ENCODE measurements at regions not wholly inside any gene's neighbourhood (a gene's known extent, or its start where the extent isn't known, plus 50 kb on each side); places are given as distances from the start of the nearest gene placed in this dataset.

GRCh38 chr16:9598731-9599083 is 507.3 kb downstream of the HAPSTR1 start:
- Histone ChIP-seq H3K9me2 (ENCODE audit: insufficient read depth) (peaks cover 7% of the 10 kb centered on the region), H3K27ac (ENCODE audit: low read depth) (no peak overlapping the region), H3K4me1 (ENCODE audit: insufficient read depth) (no peaks in the 10 kb centered on the region), H3K36me3 (ENCODE audit: insufficient read depth) (no peaks in the 10 kb centered on the region), H2AFZ (no peak overlapping the region), H3K4me3 (no peak overlapping the region), H3K27me3 (ENCODE audit: insufficient read depth) (no peaks in the 10 kb centered on the region), H4K20me1 (replicated peaks; ENCODE audit: insufficient read depth) (no peaks in the 10 kb centered on the region), H3K4me2 (no peak overlapping the region), H3K79me2 (replicated peaks; ENCODE audit: insufficient read depth) (no peaks in the 10 kb centered on the region), H3F3A (replicated peaks; ENCODE audit: low read depth) (no peaks in the 10 kb centered on the region)
- no peaks in the 10 kb centered on the region; the same call in 2 of the 3 replicates for H3K9me3 Mint-ChIP-seq
- DNase-seq (ENCODE audit: low spot score), result no peak
- TF ChIP-seq POLR2AphosphoS5 (IDR thresholded peaks at IDR 0.05; ENCODE audit: low read depth) (no peak), EZH2phosphoT487 (IDR thresholded peaks at IDR 0.05; ENCODE audit: unreplicated experiment) (no peak)
- no peaks in the 10 kb centered on the region for H3K36me3 Mint-ChIP-seq (ENCODE audit: low read depth)
- no peak for ATAC-seq
- no peak overlapping the region for H3K27ac Mint-ChIP-seq
- peaks cover 2% of the 10 kb centered on the region for H3K27me3 Mint-ChIP-seq (ENCODE audit: insufficient read depth, low read depth, poor library complexity)
- H3K4me3 Mint-ChIP-seq, result no peak overlapping the region
- H3K4me1 Mint-ChIP-seq, result no peaks in the 10 kb centered on the region

GRCh38 chr16:9599415-9600120 is 508.1 kb downstream of the HAPSTR1 start:
- Histone ChIP-seq H3K4me3 (no peak overlapping the region), H3K79me2 (replicated peaks; ENCODE audit: insufficient read depth) (no peaks in the 10 kb centered on the region), H3K27ac (ENCODE audit: low read depth) (no peak overlapping the region), H3K36me3 (ENCODE audit: insufficient read depth) (no peaks in the 10 kb centered on the region), H3K4me1 (ENCODE audit: insufficient read depth) (no peaks in the 10 kb centered on the region), H4K20me1 (replicated peaks; ENCODE audit: insufficient read depth) (no peaks in the 10 kb centered on the region), H3K9me2 (ENCODE audit: insufficient read depth) (peaks cover 7% of the 10 kb centered on the region), H3F3A (replicated peaks; ENCODE audit: low read depth) (no peaks in the 10 kb centered on the region), H2AFZ (no peak overlapping the region; the same call in 1 of the 2 replicates), H3K27me3 (ENCODE audit: insufficient read depth) (no peaks in the 10 kb centered on the region), H3K4me2 (no peak overlapping the region)
- Mint-ChIP-seq H3K27me3 (ENCODE audit: insufficient read depth, low read depth, poor library complexity) (peaks cover 2% of the 10 kb centered on the region), H3K9me3 (no peaks in the 10 kb centered on the region; the same call in 2 of the 3 replicates), H3K27ac (no peak overlapping the region), H3K4me1 (no peaks in the 10 kb centered on the region), H3K36me3 (ENCODE audit: low read depth) (no peaks in the 10 kb centered on the region), H3K4me3 (no peak overlapping the region)
- DNase-seq (ENCODE audit: low spot score), result no peak
- ATAC-seq, result no peak
- TF ChIP-seq STAT1 (IDR thresholded peaks at IDR 0.05; ENCODE audit: unreplicated experiment), result no peak
- no peak for TF ChIP-seq EZH2phosphoT487 (IDR thresholded peaks at IDR 0.05; ENCODE audit: unreplicated experiment)
- no peak for TF ChIP-seq ZNF114 (CRISPR knock-in tag; IDR thresholded peaks at IDR 0.05)
- no peak for TF ChIP-seq CREB1 (CRISPR knock-in tag; IDR thresholded peaks at IDR 0.05; ENCODE audit: low read depth)
- TF ChIP-seq CTCF (conservative IDR thresholded peaks at IDR 0.05; ENCODE audit: low read depth in 2 of 2), result no peak
- TF ChIP-seq NANOG (IDR thresholded peaks at IDR 0.05; ENCODE audit: borderline replicate concordance), result no peak
- TF ChIP-seq EZH2 (IDR thresholded peaks at IDR 0.05; ENCODE audit: low read depth, unreplicated experiment), result no peak
- no peak for TF ChIP-seq REST (IDR thresholded peaks at IDR 0.05; ENCODE audit: unreplicated experiment)
- no peak for TF ChIP-seq ETS1 (IDR thresholded peaks at IDR 0.05)
- no peak for TF ChIP-seq POLR2AphosphoS5 (IDR thresholded peaks at IDR 0.05; ENCODE audit: low read depth)
